Middle frontal gyrus (tissue), 1 donor: ENCODE measurements at regions not wholly inside any gene's neighbourhood (a gene's known extent, or its start where the extent isn't known, plus 50 kb on each side); places are given as distances from the start of the nearest gene placed in this dataset.

Experiments used
- DNase-seq: peaks from one replicate; pipeline ENCODE4 v3.0.0-alpha.2; 2015; ENCODE audit warnings: low spot score; ENCODE audit errors: extremely low spot score

DNA sequence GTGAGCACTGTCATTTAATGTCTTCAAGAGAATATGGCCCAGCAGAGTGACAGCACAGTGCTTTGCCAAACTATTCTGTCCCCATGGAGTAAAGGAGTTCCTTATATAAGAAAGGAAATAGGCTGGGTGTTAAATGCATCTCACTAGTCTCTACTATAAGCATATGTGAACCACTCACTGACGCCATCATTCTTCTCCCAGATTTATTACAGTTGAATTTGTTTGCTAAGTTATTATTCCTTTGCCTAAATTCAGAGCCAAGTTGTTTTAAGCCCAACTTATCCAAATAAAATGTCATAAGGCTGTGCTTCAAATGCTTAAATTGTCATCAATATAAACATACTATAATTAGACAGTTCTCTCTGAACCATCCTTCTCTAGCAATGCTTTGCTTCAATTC, 151.6 kb downstream of the KCNA5 start:
- no peak for DNase-seq

DNA sequence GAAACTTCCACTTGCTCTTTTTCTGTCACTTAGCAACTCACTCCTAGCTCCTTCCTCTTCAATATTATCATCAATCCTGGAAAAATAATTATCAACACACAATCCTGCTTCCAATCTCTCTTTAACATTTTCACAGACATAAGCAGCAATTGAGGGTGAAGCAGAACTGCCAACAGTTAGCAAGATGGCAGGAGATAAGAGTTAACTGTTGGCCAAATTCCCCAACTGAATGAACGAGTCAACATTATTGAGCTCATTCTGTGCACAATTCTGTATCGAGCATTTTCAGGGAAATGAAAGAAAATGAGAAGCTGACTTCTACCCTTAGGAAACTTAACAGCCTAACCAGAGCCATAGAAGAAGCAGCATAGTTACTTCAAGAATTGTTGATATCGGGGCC, 152.0 kb downstream of the KCNA5 start:
- no peak for DNase-seq

DNA sequence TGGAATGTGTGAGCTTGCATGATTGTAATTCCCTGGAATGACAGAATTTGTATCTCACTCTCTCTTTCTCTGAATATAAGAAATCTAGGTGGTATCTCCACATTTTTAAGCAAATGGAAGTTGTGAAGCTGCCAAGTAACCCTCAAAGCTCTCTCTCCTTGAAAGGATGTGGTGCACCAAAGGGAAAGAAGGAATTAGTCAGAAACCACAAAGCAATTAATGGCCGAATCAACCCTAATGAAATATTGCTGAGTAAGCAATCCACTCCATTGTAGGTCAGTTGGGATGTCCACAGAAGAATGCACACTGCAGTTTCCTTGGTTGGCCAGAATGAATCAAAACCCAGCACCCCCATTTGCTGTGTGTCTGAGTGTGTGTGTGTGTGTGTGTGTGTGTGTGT, 153.5 kb downstream of the KCNA5 start:
- DNase-seq: no peak

DNA sequence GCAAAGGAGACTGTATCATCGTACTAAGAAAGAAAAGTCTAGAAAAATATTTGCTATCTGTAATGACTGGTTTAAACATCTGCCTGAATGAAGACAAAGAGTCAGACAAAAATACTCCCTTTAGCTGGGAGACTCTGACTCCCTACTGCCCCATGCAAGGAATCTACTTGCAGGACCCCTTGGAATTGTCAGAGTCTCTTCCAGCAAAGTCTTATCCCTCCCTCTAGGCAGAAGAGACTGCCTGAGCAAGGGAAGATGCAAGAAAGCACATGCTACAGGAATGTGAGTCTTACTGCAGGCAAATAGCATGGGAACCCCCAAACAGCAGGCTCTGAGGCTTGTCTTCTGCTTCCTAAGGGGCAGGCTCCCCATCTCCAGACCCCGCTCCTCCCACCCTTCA, 154.0 kb downstream of the KCNA5 start:
- no peak for DNase-seq

DNA sequence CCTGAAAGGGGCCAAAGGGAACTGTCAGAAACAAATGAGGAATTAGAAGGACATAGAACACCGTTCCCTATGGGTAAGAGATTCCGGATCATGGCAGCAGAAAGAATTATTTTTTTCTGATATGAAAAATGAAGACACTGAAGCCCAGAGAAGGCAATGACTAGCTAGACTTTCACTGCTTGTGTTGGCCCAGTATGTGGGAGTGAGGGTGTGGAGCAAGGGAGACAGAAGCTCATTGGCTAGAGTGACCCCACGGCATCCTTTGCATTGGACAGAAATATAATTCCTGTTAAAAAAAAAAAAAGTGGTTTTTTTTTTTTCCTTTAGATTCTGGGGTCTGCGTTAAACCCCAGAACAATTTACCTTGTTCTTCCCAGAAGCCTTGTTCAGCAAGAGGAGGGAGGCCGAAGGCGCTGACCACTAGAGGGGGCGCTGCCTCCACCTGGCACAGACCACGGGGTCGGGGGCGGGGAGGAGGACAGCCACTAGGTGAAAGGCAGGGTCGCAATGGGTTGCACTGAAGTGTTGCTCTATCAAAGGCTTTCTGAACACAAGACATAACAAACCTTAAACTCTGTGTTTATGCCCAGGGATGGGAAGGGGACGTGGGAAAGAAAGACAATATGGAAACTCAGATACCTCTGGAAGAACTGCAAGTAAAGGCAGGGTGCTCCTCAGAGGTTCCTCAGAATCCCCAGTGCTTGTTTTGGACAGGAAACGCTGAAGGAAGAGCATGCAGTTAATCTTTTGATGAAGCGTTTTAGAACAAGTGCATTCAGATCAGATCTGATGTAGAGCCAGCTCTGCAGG, 156.8 kb downstream of the KCNA5 start:
- no peak for DNase-seq

DNA sequence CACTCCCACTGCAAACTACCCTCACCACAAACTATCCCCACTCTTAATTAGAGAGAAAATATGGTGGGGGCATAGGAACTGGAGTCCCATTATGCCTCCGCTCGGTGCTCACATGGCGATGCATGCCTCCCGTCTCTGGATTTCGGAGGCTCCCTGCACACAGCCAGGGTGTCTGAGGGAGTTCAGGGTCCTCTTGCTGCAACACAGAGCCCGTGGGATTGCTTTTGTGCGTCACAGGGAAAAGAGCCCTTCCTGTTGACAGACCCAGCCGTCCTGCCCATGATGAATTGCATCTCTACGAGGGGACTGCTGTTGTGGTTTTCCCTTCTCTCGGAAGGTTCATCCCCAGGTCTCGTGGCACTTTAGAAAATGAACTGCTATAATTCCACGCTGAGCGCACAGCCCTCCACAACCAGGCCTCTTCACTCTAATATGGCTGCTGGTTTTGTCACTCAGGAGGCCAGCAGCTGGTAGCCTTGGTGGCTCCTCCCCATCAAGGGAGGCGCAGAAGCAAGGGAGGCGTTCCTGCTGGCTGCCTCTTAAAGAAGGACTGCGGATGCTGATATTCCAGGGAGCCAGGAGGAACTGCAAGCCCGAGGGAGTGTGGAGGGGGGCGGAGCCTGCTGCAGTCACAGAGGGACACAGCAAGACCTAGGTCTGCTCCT, 158.0 kb downstream of the KCNA5 start:
- no peak for DNase-seq

DNA sequence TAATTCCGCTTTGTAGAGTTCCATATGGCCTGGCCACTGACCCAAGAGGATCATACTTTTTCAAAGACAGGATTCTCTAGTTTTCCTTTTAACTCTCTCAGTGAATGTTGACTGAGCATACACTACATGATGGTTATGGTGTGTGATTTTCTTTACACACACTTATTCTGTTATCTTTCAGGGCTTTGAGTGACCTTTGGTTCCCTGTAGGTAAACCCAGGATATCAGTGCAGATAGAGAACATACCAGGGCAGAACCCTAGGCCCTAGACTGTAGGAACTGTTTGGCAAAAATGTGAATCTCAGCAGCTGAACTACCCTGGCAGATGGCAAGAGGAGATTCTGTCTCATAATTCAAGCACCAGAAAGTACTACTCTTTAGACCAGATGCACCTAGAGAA, 159.6 kb downstream of the KCNA5 start:
- DNase-seq: no peak

DNA sequence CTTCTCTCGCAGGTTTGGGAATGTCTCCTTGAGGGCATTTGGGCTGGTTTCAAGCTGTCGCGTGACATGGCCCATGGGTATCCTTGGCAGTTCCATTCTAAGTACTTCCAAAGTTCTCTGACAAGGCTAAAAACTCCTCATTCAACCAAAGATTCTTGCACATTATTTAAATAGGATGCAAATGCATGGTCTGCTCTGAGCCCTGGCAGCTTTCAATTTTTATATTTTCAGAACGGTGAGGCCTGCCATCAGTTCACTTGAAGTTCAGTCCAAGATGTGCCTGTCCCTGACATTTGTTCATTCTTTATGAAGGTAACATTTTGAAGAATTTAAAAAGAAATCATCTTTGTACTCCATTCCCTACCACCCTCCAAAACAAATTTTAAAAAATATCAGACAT, 160.0 kb downstream of the KCNA5 start:
- no peak for DNase-seq

DNA sequence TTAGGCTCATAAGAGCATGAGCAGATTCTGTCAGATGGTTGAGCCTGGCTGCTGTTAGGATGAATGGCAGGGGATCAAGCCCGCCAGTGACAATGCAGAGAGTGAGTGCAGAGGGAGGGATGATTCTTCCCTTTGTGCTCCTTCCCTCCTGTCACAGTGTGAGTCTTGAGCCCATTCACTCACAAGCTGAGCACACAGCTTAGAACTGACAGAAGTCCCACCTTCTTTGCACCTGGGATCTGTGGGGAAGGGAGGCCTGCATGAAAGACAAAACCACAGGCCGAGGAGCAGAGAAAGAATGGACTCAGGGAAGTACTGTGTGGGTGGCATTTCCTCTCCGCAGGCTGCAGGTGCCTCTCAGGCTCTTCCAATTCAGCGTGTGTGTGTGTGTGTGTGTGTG, 160.6 kb downstream of the KCNA5 start:
- no peak for DNase-seq

DNA sequence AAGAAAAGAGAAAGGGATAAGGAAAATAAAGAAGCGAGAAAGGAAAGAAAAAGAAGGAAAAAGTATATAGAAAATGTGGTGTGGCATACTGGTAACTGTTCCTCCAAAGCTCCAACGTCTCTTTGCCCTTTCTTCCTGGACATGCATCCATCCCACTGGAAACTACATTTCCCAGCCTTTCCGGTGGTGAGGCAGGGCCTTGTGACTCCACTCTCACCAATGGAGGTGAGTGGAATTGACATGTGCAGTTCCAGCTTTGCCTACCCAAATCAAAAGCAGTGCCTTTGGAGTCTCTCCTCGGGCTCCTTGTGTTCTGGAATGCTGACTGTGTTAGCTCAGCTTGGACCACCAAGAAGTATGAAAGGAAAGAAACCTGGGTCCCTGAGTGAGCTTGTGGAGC, 161.2 kb downstream of the KCNA5 start:
- no peak for DNase-seq

DNA sequence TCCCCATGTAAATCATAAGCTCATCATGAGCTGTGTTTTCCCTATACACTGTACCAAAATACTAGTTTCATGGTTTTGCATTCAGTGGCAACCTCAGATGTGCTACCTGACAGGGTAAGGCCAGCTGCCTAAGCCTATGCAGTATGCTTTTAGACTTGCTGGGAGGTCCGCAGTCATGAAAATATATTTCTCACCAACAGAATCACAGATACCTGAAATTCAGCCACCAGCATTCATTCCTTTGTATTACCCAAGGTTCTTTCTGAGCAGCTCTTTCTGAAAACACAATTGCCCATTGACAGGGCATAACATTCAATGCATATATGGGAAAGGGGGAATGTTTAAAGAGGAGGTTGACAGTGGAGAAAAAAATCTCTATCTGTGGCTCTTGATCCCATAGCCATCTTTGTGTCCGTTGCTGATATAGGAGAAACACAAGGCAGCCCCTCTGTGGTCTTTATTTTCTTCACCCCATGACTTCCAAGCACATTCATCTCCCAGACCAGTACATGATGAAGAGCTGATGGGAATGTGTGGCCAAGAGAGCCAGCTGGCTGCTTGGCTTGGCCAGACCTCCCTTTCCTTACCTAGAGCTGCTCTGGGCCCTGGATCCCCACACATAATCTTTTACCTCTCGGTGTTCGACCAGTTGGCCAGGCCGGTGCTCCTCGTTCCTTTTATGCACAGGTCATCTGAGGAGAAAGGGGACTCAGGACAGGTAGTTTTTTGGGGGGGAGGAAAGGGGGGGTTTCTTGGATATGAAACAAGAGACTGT, 162.9 kb downstream of the KCNA5 start:
- no peak for DNase-seq

DNA sequence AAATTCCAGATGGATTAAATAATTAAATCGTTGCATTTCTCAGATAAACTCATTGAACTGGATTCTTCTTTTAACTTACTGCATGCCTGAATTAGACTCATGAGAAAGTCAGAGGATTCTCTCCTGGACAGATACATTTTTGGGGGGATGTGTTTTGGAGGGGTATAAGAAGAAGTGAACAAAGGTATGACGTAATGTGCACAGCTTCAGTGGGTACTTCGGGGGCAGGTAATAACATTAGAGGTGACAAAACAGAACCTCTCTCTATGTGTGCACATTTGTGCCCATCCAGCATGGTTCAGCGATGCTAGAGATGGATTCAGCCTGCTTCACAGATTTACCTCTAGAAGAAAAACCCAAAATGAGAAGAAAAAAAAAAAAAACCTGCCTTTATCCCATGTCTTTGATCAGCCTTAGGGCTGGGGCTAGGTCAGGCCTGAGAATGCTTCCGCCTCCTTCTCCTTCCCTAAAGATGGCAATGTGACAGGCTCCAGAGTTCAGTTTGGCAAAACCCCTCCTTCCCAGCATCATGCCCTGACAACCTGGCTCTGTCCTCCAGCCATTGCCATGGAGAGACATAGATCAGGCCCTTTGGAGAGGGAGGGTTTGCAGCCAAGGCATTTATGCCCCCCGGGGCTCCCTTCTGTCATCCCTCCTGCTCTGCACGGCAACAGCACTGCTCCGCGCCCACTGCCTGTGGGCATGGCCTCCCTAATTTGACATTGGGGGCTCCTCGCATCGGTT, 166.7 kb downstream of the KCNA5 start:
- no peak for DNase-seq

DNA sequence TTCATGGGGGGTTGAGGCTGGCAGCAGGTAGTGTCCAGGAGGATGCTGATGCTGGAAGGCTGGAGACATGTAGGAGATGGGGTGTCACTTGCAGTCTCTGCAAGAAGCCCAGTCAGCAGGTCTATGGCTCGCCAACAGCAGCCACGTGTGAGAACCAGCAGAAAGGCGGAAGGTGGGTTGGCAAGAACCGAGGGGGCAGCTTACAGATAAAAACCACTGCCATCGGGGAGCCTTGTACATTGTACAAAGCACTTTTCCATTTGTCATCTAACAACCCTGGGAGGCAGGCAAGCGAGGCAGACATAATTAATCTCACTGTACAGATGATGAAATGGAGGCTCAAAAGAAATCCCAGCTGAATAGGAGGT, 167.2 kb downstream of the KCNA5 start:
- DNase-seq: no peak

DNA sequence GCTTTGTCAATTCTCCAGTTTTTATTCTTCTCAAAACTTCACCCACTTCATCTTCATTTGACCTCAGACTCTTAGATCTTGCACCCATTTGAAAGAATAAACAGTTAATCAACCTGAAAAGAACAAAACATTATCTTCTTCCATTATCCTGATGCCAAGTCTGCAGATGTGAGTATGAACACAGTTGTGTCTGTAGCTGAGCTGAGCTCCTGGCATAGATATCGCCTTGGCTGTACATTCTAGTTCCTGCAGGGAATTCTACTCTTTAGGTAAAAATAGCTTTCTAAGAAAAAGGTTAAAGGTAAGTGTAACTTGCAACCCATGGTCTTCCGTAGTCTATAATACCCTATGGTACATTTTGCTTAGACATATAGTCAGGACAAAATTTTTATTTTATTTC, 169.7 kb downstream of the KCNA5 start:
- no peak for DNase-seq

DNA sequence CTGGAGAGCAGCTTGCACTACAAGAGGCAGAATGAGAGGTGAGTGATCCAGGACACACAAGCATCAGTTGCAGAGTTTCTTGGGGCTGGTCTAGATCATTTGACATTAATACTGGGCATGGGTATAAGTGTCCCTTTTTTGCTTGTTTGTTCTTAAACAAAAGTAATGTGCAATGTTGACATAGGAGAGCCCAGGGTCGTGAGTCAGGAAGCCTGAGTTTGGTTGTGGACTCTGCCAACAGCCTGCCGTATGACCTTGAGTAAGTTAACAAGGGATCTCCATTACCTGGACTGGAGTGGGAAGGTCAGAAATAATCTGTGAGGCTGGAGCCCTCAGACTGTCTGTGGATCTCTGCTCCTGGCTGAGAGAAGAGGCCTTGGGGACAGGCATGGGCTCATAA, 170.3 kb downstream of the KCNA5 start:
- DNase-seq: no peak

DNA sequence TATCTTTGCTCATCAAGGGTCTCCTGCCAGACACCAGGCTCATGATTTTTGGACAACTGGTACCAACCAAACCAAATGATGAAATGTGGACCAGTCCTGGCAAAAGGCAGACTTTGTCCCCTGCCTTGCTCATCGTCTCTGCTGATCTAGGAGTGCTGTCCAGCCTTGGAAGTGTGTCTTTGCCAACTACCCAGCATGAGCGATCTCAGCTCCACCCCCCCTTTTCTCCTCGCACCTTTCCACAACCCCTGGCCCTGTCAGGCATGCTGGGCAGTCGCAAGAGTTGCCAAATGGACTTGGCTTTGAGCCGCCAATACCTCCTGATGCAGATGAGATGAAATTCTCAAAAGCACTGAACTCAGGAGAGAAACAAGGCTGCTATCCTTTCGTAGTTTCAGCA, 174.3 kb downstream of the KCNA5 start:
- no peak for DNase-seq

DNA sequence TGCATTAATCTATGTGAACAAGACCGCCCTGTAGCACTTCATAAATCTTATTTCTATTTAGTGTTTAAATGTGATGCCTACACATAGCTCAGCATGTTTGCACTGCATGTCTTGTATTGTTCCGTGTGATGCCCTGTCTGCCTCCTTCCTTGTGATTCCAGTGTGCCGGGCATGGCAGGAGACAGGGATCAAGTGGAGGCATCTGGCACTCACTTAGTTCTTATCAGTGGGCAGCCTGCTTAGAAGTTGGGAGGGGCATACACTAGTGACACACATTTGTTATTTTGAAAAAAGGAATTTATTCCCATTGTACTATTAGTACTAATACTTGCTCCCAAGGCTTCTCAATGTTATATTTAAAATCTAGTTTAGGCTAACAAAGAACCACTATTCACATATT, 176.4 kb downstream of the KCNA5 start:
- DNase-seq: no peak

DNA sequence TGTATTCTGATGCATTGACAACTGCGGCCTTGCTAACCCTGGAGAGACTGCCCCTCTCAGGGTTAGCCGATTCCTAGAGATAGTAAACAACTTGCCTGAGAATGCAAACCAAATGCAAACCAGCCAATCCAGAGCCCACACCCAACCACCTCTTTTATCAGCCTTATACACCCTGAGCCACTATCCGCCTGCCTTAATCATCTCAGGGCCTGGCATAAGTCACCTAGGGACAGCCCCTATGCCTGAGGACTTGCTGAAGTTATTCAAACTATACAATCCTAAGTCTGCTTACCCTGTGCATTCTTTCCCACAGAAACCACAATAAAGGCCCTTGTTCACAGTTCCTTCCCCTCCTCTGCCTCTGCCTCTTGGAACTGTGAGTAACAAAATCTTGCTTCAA, 177.2 kb downstream of the KCNA5 start:
- DNase-seq: no peak

DNA sequence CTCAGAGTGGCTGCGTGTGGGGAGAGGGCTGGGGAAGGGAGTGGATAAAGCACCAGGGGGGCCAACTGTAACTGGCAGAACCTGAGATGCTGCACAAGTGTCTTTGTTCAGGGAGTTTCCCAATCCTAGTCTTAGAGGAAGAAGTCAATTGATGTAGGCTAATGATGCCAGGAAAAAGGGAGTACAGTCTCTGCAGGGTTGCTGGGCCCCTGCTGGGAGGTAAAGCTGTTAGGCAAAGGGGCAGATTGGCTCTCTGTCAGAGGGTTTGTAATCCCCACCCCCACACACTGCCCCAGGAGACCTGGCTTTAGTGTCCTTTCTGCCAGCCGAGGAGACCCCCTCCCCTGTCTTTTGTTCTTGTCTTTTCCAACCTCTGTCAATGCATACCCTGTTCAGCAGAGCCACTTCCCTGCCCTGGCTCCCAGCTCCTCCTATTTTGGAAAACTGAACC, 178.4 kb downstream of the KCNA5 start:
- DNase-seq: no peak

DNA sequence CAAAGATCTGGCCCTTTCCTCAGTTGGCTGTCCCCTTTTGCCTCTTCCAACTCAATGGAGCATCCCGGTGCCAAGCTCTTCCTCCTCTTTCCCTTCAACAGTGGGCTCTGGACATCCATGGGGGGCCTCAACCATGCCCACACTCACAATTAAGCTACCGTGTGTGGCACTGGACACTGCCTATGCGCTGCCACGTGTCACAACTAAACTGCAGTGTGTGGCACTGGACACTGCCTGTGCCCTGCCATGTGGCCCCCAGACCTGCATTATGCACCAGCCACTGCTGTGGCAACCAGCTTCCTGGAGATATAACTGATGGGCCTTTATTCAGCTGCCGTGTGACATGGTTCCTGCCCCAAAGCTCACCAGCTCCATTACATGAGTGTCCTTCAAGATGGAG, 179.1 kb downstream of the KCNA5 start:
- no peak for DNase-seq

DNA sequence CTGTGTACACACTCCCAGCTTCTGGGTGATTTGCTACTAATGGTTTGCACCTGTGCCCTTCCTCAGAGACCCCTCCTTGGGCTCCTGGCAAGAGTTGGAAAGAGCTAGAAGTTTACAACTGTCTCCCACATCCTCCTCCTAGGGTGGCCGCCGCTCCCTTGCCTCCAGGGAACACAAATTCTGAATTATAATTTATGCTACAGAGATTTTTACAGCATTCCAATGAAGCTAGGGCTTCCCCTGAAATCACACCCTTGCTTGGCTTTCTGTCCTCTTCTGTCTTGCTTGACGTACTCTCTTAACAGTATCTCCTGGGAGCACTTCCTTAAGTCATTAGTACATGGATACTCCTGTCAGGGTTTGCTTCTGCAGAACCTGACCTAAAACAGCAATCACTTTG, 180.2 kb downstream of the KCNA5 start:
- DNase-seq: no peak

DNA sequence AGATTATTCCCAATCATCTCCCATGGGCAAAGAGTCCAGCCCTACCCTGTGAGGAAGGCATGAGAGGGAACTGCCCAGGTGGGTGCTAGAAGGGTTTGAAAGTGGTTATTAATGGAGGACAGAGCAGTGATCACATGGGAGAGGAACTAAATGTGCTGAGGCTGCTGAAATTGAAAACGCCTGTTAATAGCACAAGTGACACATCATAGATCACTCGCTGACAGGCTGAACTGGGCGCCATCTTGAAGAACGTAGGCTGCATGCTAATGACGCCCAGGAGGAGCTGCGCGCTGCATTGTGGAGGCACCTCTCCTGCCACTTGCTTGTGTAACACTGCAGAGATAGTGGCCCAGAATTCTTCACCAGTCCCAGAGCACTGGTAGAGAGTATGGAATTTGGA, 182.9 kb downstream of the KCNA5 start:
- DNase-seq: no peak
